HUES48 (cell line): ENCODE measurements at regions not wholly inside any gene's neighbourhood (a gene's known extent, or its start where the extent isn't known, plus 50 kb on each side); places are given as distances from the start of the nearest gene placed in this dataset.

Source experiments
- H3K27ac ChIP-seq: one replicate; pipeline ENCODE4 v1.7.0; 2013; ENCODE audit warnings: low read depth, low read length, inconsistent platforms
- H3K27me3 ChIP-seq: 2 replicates; pipeline ENCODE4 v1.6.1; 2013; ENCODE audit warnings: mild to moderate bottlenecking, low read length; ENCODE audit not compliant: control insufficient read depth, insufficient read depth
- H3K36me3 ChIP-seq: 2 replicates; pipeline ENCODE4 v1.6.1; 2013; ENCODE audit warnings: low read length; ENCODE audit not compliant: control insufficient read depth, insufficient read depth
- H3K4me1 ChIP-seq: 2 replicates; pipeline ENCODE4 v1.6.1; 2013; ENCODE audit warnings: mild to moderate bottlenecking, low read length; ENCODE audit not compliant: control insufficient read depth, insufficient read depth
- H3K4me3 ChIP-seq: 2 replicates; pipeline ENCODE4 v1.5.1; 2013; ENCODE audit warnings: mild to moderate bottlenecking, low read depth, low read length
- H3K9ac ChIP-seq: 2 replicates; pipeline ENCODE4 v1.6.1; 2013; ENCODE audit warnings: mild to moderate bottlenecking, low read depth, low read length, moderate library complexity
- H3K9me3 ChIP-seq: 2 replicates; pipeline ENCODE4 v1.6.1; 2013; ENCODE audit warnings: low read length; ENCODE audit not compliant: control insufficient read depth, insufficient read depth

- H3K27ac ChIP-seq = no peak overlapping the region
Observed at GRCh38 chr4:184268584-184269160, 51.0 kb upstream of the ENPP6 start.

GRCh38 chr4:184267673-184268583 is 50.3 kb upstream of the ENPP6 start:
- H3K9ac ChIP-seq = no peak overlapping the region

More at GRCh38 chr4:184268584-184269160, 51.0 kb upstream of the ENPP6 start:
- H3K9ac ChIP-seq = no peak overlapping the region
- H3K36me3 ChIP-seq = no peaks in the 10 kb centered on the region
- H3K4me3 ChIP-seq = no peak overlapping the region
- no peaks in the 10 kb centered on the region for H3K27me3 ChIP-seq
- no peaks in the 10 kb centered on the region for H3K9me3 ChIP-seq
- peaks cover 15% of the 10 kb centered on the region for H3K4me1 ChIP-seq

More at GRCh38 chr4:184267673-184268583, 50.3 kb upstream of the ENPP6 start:
- Histone ChIP-seq H3K27me3 (no peaks in the 10 kb centered on the region), H3K9me3 (no peaks in the 10 kb centered on the region), H3K4me3 (no peak overlapping the region), H3K4me1 (peaks cover 15% of the 10 kb centered on the region), H3K36me3 (no peaks in the 10 kb centered on the region), H3K27ac (peak overlapping the region; percentile 21)
